ENCODE measurements at regions not wholly inside any gene's neighbourhood (a gene's known extent, or its start where the extent isn't known, plus 50 kb on each side); places are given as distances from the start of the nearest gene placed in this dataset.

GRCh38 chr11:44430140-44430539 is 120.2 kb upstream of the ALX4 start:
- CTCF ChIA-PET: interaction anchor here (0.7 kb wide), 1 partner anchor 10 kb away, joined by 3 read pairs; no protein-coding TSS in a partner anchor
- DNase-seq (ENCODE audit: low read depth in 1 of 2, low spot score in 1 of 2) (no peak), ATAC-seq (no peak), FAIRE-seq (no peak)
- H3K27ac ChIP-seq: no peak overlapping the region
- TF ChIP-seq JUNB (IDR thresholded peaks at IDR 0.05) (no peak), ELK1 (IDR thresholded peaks at IDR 0.05; ENCODE audit: low read depth, low read length) (no peak), RAD21 (conservative IDR thresholded peaks at IDR 0.05 in 1 of 2, IDR thresholded peaks at IDR 0.05 in 1 of 2) (no peak), RNF2 (IDR thresholded peaks at IDR 0.05; ENCODE audit: borderline replicate concordance, low read depth) (no peak), HES2 (IDR thresholded peaks at IDR 0.05) (no peak), CEBPB (IDR thresholded peaks at IDR 0.05) (no peak)
- TF ChIP-seq, protein P1, sequence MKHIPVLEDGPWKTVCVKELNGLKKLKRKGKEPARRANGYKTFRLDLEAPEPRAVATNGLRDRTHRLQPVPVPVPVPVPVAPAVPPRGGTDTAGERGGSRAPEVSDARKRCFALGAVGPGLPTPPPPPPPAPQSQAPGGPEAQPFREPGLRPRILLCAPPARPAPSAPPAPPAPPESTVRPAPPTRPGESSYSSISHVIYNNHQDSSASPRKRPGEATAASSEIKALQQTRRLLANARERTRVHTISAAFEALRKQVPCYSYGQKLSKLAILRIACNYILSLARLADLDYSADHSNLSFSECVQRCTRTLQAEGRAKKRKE (CRISPR knock-in tag; IDR thresholded peaks at IDR 0.05; ENCODE audit: low read depth): no peak
- POLR2A ChIA-PET: no interaction called here
- 4% methylated on average over 3 of the region's 3 CpGs for WGBS (ENCODE audit: missing lambda C conversion rate)
- no peak overlapping the region for H3K4me2 ChIP-seq
- no peak overlapping the region for H3K4me3 ChIP-seq
- H3K4me1 ChIP-seq: no peaks in the 10 kb centered on the region
- H3K9me3 ChIP-seq: no peaks in the 10 kb centered on the region

DNA sequence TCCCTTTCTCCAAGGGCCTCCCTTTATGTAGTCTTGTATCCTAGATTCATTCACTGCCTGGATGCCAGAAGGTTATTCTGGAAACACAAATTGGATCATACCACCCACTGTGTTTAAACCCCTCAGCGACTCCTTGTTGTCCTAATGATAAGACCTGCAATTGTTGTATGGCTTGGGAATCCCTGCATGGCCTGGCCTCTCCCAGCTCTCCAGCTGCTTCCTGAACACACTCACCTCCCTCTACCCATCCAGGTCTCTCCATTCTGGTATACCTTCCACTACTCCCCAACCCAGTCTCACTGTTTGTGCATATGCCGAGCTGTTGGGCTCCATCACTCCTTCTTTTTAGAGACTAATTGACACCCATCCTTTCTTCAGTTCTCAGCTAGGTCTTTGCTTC is 124.3 kb upstream of the ALX4 start:
- Histone ChIP-seq H3K4me1 (no peaks in the 10 kb centered on the region), H3K4me2 (no peak overlapping the region), H3K9me3 (no peaks in the 10 kb centered on the region), H3K27ac (no peak overlapping the region), H3K4me3 (no peak overlapping the region)
- FAIRE-seq (no peak), ATAC-seq (no peak), DNase-seq (ENCODE audit: low read depth in 1 of 2, low spot score in 1 of 2) (no peak)
- no peak for TF ChIP-seq RARB (CRISPR knock-in tag; IDR thresholded peaks at IDR 0.05)
- no peak for TF ChIP-seq HES2 (IDR thresholded peaks at IDR 0.05)
- TF ChIP-seq FOSL2 (IDR thresholded peaks at IDR 0.05): no peak
- no peak for TF ChIP-seq FOSL2 (CRISPR knock-in tag; IDR thresholded peaks at IDR 0.05)
- TF ChIP-seq, protein P2, sequence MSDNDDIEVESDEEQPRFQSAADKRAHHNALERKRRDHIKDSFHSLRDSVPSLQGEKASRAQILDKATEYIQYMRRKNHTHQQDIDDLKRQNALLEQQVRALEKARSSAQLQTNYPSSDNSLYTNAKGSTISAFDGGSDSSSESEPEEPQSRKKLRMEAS (IDR thresholded peaks at IDR 0.05): no peak
- TF ChIP-seq ESRRA (IDR thresholded peaks at IDR 0.05; ENCODE audit: borderline replicate concordance, low read length): no peak
- TF ChIP-seq HDAC2 (IDR thresholded peaks at IDR 0.05): no peak
- TF ChIP-seq CEBPB (IDR thresholded peaks at IDR 0.05): no peak
- TF ChIP-seq TP53 (CRISPR knock-in tag; IDR thresholded peaks at IDR 0.05): no peak
- no peak for TF ChIP-seq PHF8 (IDR thresholded peaks at IDR 0.05; ENCODE audit: borderline replicate concordance, low read depth)
- no peak for TF ChIP-seq CHD4 (IDR thresholded peaks at IDR 0.05; ENCODE audit: borderline replicate concordance)
- TF ChIP-seq REST (IDR thresholded peaks at IDR 0.05): no peak
- no peak for TF ChIP-seq BHLHE40 (IDR thresholded peaks at IDR 0.05; ENCODE audit: low read depth, low read length)
- TF ChIP-seq, protein P3, sequence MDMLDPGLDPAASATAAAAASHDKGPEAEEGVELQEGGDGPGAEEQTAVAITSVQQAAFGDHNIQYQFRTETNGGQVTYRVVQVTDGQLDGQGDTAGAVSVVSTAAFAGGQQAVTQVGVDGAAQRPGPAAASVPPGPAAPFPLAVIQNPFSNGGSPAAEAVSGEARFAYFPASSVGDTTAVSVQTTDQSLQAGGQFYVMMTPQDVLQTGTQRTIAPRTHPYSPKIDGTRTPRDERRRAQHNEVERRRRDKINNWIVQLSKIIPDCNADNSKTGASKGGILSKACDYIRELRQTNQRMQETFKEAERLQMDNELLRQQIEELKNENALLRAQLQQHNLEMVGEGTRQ (IDR thresholded peaks at IDR 0.05): no peak
- no peak for TF ChIP-seq FOSB (CRISPR knock-in tag; IDR thresholded peaks at IDR 0.05)
- TF ChIP-seq NFE2L2 (conservative IDR thresholded peaks at IDR 0.05; ENCODE audit: low read length): no peak
- TF ChIP-seq EHMT2 (IDR thresholded peaks at IDR 0.05; ENCODE audit: low read depth): no peak
- no peak for TF ChIP-seq RCOR1 (IDR thresholded peaks at IDR 0.05; ENCODE audit: low read depth, low read length)
- TF ChIP-seq, protein P4, sequence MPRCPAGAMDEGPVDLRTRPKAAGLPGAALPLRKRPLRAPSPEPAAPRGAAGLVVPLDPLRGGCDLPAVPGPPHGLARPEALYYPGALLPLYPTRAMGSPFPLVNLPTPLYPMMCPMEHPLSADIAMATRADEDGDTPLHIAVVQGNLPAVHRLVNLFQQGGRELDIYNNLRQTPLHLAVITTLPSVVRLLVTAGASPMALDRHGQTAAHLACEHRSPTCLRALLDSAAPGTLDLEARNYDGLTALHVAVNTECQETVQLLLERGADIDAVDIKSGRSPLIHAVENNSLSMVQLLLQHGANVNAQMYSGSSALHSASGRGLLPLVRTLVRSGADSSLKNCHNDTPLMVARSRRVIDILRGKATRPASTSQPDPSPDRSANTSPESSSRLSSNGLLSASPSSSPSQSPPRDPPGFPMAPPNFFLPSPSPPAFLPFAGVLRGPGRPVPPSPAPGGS (IDR thresholded peaks at IDR 0.05): no peak
- ChIA-PET CTCF (no interaction called here), POLR2A (no interaction called here)
- WGBS (ENCODE audit: missing lambda C conversion rate): 14% methylated on average over 2 of the region's 2 CpGs

All from A549 (cell line).